ENCODE measurements at regions not wholly inside any gene's neighbourhood (a gene's known extent, or its start where the extent isn't known, plus 50 kb on each side); places are given as distances from the start of the nearest gene placed in this dataset.

GRCh38 chr1:4268262-4268888 lies 368.3 kb upstream of the C1orf174 start:
- ATAC-seq (ENCODE audit: poor library complexity), result no peak

GRCh38 chr1:4268889-4269284 lies 368.8 kb upstream of the C1orf174 start:
- DNase-seq, result no peak
- intact Hi-C loops (cut with DNase I), result no loop called here
- no peak for ATAC-seq (ENCODE audit: poor library complexity)

More at GRCh38 chr1:4268262-4268888, 368.3 kb upstream of the C1orf174 start:
- intact Hi-C loops (cut with DNase I), result no loop called here
- DNase-seq, result no peak

- intact Hi-C loops (cut with DNase I), result no loop called here
- DNase-seq (no peak), ATAC-seq (ENCODE audit: poor library complexity) (no peak)
These were observed 369.3 kb upstream of the C1orf174 start for GRCh38 chr1:4269330-4269729.

DNA sequence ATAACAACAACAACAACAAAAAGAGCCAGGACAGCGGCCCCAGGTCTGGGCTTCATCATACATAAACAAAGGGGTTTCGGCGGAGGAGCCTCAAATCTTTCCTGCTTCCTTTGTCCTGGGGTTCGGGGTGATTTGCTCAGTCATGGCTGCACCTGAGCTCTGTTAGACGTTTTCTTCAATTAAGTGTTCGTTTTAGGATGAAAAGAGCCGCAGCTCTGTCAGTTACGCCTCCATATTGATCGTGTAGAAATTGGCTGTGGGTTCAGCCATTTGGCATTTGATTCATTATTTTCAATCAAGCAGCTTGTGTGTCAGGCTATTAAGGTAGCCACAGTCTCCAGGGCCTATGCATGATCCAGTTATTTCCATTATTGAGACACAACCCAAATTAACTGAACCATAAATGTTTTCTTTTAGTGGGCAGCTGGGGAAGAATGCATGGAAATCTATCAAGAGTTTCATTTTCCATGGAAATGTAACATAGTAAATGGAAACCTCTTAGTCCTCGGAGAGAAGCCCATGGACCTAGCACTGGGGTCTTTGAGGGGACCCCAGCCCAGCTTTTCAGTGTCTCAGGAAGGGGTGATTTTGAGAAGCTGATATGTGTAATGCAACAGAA lies 370.0 kb upstream of the C1orf174 start:
- intact Hi-C loops (cut with DNase I), result no loop called here
- no peak for DNase-seq
- ATAC-seq (ENCODE audit: poor library complexity), result no peak

DNA sequence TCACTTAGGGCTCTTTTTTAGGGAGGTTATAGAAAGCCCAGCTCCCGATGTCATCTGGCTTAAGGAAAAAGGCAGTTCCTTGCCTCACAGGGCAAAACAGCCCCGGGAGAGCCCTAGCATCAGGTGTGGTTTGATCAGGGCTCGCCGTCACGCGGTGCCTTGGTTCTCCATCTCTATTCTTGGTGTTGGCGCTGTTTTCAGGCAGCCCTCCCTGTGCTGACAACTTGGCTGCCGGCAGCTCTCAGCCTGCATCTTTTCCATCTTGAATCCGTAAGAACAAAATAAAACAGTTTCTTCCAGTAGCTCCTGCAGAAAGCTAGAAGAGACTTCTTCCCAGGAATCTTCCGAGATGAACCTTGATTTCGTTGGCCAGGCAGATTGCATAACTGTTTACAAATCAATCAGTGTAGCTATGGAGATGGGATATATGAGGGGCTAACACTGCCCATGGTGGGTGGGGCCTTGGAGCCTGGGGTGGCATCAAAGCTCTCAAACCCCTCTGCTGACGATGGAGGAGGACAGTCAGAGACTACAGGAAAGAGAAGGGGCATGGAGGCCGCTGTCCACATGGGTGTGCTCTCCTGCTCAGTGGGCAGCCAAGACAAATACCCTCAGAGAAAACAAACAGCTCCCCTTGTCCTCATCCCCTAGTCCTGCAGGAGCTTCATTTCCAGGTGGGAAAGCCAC lies 370.7 kb upstream of the C1orf174 start:
- intact Hi-C loops (cut with DNase I), result no loop called here
- ATAC-seq (ENCODE audit: poor library complexity) (no peak), DNase-seq (no peak)

DNA sequence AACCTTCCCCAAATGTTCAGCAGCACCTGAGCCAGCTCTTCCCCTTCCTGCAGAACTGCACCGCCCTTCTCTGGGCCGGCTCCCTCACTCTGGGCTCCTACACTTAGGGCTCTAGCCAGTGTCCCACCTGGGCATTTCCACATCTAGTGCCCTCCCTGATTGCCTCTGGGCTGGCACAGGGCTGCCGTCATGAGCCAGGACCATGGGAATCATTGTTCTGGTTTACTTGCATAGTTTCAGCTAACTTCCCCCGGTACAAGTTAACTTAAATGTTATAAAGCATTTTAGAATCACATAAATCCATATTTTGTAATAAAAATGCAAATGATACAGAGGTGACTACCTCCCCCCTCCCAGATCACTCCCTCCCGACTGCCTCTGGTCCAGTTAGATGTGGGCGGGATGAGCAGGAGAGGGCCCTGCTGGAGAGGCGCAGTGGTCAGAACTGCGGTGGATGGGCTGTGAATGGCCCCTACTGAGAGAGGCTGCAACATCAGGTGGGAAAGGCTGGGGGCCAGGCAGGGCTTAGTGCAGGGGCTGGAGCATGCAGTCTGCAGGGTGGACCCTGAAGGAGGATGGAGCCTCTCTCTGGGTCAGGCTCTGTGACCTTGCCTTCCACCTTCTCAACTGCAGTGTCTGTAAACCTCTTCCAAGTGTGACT lies 371.4 kb upstream of the C1orf174 start:
- intact Hi-C loops (cut with DNase I), result no loop called here
- no peak for ATAC-seq (ENCODE audit: poor library complexity)

GRCh38 chr1:4272568-4272967 lies 372.5 kb upstream of the C1orf174 start:
- intact Hi-C loops (cut with DNase I), result no loop called here

More for the DNA sequence above, 371.4 kb upstream of the C1orf174 start:
- no peak for DNase-seq

DNA sequence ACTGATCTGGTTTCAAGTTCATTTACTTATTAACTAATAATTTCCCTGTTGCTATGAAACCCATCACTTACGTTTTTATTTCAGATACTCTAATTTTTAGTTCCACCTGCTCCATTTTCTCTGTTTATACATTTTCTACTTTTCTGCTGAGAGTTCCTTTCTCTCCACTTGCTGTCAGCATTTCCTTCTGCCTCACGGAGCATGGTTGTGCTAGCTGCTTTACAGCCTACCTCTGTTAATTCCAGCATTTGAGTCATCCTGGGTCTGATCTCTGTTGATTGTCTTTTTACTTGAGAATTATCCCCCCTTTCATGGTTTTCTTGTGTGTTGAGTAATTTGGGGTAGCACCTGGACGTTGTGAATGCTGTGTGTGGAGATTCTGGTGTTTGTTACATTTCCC lies 373.2 kb upstream of the C1orf174 start:
- intact Hi-C loops (cut with DNase I), result no loop called here
- DNase-seq (no peak), ATAC-seq (ENCODE audit: poor library complexity) (no peak)

More at GRCh38 chr1:4272568-4272967, 372.5 kb upstream of the C1orf174 start:
- DNase-seq (no peak), ATAC-seq (ENCODE audit: poor library complexity) (no peak)

DNA sequence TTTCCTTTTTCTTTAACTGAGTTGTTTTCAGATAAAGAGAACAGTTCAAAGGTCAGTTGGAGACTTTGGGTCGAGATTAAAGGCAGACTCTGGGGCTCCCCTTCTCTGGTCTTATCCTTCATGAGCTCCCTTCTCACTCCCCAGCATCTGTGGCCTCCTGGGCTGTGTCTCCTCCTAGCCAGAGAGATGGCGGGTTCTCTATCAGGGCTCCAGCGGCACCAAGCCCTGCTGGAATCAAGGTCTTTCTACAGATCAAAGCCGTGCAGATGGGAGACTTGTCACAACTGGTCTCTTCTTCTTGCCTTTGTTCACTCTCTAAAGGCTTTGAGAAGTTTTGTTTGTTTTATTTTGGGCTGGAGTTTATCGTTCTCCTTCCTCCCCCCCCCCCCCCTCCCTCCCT lies 373.7 kb upstream of the C1orf174 start:
- no peak for ATAC-seq (ENCODE audit: poor library complexity)
- intact Hi-C loops (cut with DNase I), result no loop called here
- DNase-seq, result no peak

DNA sequence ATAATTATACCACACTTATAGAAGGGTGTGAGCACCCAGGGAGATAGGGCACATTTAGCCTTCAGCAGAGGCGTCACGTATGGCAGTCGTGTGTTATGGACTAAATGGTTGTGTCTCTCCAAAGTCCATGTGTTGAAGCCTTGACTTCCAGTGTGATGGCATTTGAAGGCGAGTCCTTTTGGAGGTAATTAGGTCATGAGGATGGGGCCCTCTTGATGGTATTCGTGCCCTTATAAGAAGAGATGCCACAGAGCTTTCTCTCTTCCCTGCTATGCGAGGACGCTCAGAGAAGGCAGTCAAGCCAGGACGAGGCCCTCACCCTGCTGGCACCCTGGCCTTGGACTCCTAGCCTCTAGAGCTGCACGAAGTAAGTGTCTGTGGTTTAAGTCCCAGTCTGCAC lies 375.0 kb upstream of the C1orf174 start:
- intact Hi-C loops (cut with DNase I), result no loop called here
- DNase-seq (no peak), ATAC-seq (ENCODE audit: poor library complexity) (no peak)

DNA sequence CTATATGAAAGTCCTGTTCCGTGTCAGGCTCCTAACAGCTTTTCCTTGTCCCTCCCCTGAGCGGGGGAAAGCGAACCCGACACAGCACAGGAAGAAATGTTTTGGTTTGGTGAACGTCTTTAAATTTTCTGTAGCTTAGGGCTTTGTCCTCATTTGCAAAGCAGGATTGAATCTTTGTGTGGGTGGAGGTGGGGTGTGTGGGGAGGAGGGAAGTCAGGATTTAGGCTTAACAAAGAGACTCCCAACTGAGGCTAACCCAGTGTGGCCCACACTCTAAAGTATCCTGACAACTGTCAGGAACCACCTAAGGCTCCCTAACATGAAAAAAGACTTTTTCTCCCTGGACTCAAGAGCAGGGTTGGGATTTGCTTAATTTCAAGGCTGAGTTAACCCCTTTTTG lies 376.2 kb upstream of the C1orf174 start:
- ATAC-seq (ENCODE audit: poor library complexity) (no peak), DNase-seq (no peak)
- intact Hi-C loops (cut with DNase I), result no loop called here

DNA sequence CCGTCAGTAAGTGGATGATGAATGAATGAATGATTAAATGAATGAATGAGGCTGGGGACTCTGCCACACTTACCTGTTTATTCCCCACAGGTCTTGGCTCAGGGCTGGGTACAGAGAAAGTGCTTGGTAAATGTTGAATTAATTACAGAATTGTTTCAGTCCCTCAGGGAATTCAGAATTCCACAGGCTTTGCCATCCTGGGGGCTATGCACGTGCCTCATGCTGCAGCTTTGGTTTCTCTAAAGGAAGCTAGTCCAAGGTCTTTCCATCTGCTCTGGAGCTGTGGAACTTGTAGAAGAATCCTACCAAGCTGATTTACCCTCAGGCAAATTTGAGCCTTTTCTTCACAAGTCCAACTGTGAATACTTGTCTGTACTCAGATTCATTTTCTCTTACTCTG lies 376.8 kb upstream of the AJAP1 start:
- ATAC-seq (ENCODE audit: poor library complexity) (no peak), DNase-seq (no peak)
- intact Hi-C loops (cut with DNase I), result no loop called here

DNA sequence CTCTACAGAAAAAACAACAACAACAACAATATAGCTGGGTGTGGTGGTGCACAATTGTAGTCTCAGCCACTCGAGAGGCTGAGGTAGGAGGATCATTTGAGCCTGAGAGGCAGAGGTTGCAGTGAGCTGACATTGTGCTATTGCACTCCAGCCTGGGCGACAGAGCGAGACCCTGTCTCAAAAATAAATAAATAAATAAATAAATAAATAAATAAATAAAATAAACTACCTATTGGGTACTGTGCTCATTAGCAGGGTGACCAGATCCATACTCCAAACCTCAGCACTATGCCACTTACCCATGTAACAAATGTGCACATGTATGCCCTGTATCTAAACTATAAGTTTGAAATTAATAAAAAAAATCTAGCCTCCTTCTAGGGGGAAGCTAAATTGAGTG lies 369.4 kb upstream of the AJAP1 start:
- no peak for ATAC-seq (ENCODE audit: poor library complexity)
- no peak for DNase-seq
- intact Hi-C loops (cut with DNase I), result no loop called here

DNA sequence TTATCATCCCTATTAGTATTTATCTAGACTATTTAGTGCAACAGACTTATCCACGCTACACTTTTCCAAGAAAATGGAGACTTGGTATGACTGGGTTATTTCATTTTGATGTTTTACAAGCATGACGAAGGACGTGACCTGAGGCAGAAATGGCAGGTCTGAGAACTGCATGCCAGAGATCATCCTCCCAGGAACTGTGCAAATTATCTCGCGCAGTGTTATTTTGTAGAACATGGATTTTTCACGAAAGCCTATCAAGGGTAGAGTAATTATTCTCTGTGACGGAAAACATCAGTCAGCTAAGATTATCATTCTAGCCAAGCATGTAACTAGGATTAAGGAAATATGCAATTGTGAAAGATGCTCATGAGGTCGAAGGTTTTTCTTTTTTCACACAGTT lies 361.5 kb upstream of the AJAP1 start:
- no peak for DNase-seq
- ATAC-seq (ENCODE audit: poor library complexity), result no peak
- intact Hi-C loops (cut with DNase I), result no loop called here

GRCh38 chr1:4298361-4299083 lies 355.9 kb upstream of the AJAP1 start:
- no peak for DNase-seq
- no peak for ATAC-seq (ENCODE audit: poor library complexity)
- intact Hi-C loops (cut with DNase I), result no loop called here

GRCh38 chr1:4301007-4301406 lies 353.4 kb upstream of the AJAP1 start:
- intact Hi-C loops (cut with DNase I), result no loop called here
- DNase-seq, result no peak
- ATAC-seq (ENCODE audit: poor library complexity), result no peak

DNA sequence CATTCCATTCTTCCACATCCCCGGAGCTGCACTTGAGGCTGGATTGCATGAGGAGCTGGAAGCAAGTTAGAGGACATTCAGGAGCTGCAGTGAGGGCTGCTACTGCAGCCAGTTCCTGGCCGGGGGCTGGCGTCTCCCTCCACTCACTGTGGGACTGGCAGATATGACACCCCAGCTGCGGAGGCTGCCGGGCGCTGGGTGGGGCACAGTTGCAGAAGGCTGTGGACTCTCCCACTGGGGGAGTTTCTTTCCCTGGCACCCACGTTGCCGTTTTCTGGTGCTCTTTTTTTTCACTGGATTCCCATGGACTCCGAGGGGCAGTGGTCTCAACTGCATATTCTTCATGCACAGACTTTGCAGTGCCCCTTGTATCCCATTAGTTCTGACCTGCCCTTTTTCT lies 351.1 kb upstream of the AJAP1 start:
- ATAC-seq (ENCODE audit: poor library complexity) (no peak), DNase-seq (no peak)
- intact Hi-C loops (cut with DNase I), result no loop called here

GRCh38 chr1:4305526-4306301 lies 348.7 kb upstream of the AJAP1 start:
- intact Hi-C loops (cut with DNase I), result no loop called here
- ATAC-seq (ENCODE audit: poor library complexity) (no peak), DNase-seq (no peak)
